ENCODE measurements at regions not wholly inside any gene's neighbourhood (a gene's known extent, or its start where the extent isn't known, plus 50 kb on each side); places are given as distances from the start of the nearest gene placed in this dataset.

DNA sequence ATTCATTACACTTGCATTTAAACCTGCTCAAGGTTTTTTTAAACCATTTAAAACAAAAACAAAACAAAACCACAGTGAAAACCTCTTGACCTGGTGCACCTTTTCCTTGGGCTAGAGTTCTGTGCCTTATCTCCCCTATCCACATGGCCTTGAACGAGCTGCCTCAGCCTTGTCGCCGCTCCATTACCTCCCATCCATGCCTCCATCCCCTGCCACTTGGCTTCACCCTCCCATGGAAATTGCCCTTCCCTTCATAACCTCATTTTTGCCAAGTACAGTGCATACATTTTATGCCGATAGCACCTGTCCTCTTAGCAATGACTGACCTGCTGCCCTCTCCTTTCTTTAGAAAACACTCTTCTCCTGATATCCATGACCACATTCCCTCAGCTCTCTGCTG is 188.6 kb upstream of the ASIC2 start:
- no peaks in the 10 kb centered on the region for H3K27me3 ChIP-seq
- H3K27ac ChIP-seq, result no peak overlapping the region
- no peaks in the 10 kb centered on the region for H3K9me3 ChIP-seq (replicated peaks in 1 of 3)
- H3K4me3 ChIP-seq, result no peak overlapping the region
- intact Hi-C loops (cut with DNase I), result no loop called here
- 54 to 64% (median 55%) methylated on average over 4 of the region's 4 CpGs for WGBS, 4 donors
- H3K36me3 ChIP-seq (replicated peaks in 1 of 2), result no peaks in the 10 kb centered on the region
- DNase-seq, result no peak
- no peaks in the 10 kb centered on the region for H3K4me1 ChIP-seq (replicated peaks in 1 of 2)
- TF ChIP-seq, protein P1, sequence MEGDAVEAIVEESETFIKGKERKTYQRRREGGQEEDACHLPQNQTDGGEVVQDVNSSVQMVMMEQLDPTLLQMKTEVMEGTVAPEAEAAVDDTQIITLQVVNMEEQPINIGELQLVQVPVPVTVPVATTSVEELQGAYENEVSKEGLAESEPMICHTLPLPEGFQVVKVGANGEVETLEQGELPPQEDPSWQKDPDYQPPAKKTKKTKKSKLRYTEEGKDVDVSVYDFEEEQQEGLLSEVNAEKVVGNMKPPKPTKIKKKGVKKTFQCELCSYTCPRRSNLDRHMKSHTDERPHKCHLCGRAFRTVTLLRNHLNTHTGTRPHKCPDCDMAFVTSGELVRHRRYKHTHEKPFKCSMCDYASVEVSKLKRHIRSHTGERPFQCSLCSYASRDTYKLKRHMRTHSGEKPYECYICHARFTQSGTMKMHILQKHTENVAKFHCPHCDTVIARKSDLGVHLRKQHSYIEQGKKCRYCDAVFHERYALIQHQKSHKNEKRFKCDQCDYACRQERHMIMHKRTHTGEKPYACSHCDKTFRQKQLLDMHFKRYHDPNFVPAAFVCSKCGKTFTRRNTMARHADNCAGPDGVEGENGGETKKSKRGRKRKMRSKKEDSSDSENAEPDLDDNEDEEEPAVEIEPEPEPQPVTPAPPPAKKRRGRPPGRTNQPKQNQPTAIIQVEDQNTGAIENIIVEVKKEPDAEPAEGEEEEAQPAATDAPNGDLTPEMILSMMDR (IDR thresholded peaks at IDR 0.05), result no peak
- TF ChIP-seq POLR2A (IDR thresholded peaks at IDR 0.05), result no peak

DNA sequence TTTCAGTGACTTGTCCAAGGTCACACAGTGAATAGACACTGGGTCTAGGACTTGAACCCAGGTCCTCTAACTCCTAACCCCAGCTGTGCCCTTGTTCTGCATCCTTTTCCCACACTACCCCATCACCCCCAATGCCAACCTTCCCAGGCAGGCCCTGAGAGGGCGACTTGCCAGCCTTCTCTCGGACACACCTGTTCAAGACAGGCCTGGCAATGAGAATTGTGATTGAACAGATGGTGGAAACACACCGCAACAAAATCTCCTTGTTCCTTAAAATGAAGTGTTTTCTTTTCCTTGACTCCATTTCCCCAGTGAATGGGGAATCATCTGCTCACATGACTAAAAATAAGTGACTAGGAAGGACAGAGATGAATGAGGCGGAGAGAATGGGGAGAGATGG is 189.5 kb upstream of the ASIC2 start:
- intact Hi-C loops (cut with DNase I), result no loop called here

GRCh38 chr17:33484559-33484958 is 191.5 kb upstream of the ASIC2 start:
- Histone ChIP-seq H3K27me3 (no peaks in the 10 kb centered on the region), H3K27ac (no peak overlapping the region), H3K9me3 (replicated peaks in 1 of 3) (no peaks in the 10 kb centered on the region), H3K4me1 (replicated peaks in 1 of 2) (no peaks in the 10 kb centered on the region), H3K4me3 (no peak overlapping the region), H3K36me3 (replicated peaks in 1 of 2) (no peaks in the 10 kb centered on the region)
- intact Hi-C loops (cut with DNase I), result no loop called here
- DNase-seq, result no peak
- TF ChIP-seq POLR2A (IDR thresholded peaks at IDR 0.05), result no peak
- TF ChIP-seq, protein P1 (IDR thresholded peaks at IDR 0.05), result no peak
- WGBS, 4 donors, result 75 to 94% (median 88%) methylated on average over 2 of the region's 2 CpGs

More for the DNA sequence above, 189.5 kb upstream of the ASIC2 start:
- 79 to 94% (median 88%) methylated on average over 4 of the region's 4 CpGs for WGBS, 4 donors
- no peak for TF ChIP-seq POLR2A (IDR thresholded peaks at IDR 0.05)
- TF ChIP-seq, protein P1 (IDR thresholded peaks at IDR 0.05), result no peak
- no peak overlapping the region for H3K4me3 ChIP-seq
- no peaks in the 10 kb centered on the region for H3K27me3 ChIP-seq
- no peak for DNase-seq
- H3K9me3 ChIP-seq (replicated peaks in 1 of 3), result no peaks in the 10 kb centered on the region
- H3K36me3 ChIP-seq (replicated peaks in 1 of 2), result no peaks in the 10 kb centered on the region
- no peaks in the 10 kb centered on the region for H3K4me1 ChIP-seq (replicated peaks in 1 of 2)
- H3K27ac ChIP-seq, result no peak overlapping the region

DNA sequence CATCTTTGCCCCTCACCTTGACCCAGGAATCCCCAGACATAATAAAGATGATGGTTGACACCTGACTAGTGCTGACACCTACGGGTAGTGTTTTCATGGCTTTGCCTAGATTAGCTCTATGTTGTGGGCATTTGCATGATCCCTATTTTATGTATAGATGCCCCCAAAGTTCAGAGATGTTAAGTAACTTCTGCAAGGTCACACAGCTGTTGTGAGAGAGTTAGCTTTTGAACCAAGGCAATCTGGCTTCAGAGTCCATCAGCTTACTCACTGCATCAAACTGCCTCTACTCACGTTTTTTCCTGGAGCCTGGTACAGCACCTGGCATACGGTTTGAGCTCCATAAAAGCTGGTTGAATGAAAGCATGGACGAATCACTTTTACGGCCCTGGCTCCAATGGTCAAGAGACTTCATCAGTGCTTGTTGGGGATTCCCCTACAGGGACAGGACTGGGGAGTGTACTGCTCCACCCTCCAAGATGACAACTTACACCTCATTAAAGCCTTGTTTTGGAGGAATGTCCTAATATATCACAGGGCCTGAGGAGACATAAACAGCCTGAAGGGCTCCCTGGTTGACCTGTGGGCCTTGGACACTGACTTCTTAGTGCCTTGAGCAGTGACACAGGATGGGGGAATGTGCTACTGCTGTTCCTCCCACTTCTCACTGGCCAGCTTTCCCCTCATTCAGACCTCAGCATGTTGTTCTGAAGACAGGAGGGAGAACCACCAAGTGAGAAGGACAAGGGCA is 193.2 kb upstream of the ASIC2 start:
- Histone ChIP-seq H3K36me3 (replicated peaks in 1 of 2) (no peaks in the 10 kb centered on the region), H3K9me3 (replicated peaks in 1 of 3) (no peaks in the 10 kb centered on the region), H3K4me3 (no peak overlapping the region), H3K4me1 (replicated peaks in 1 of 2) (no peaks in the 10 kb centered on the region), H3K27ac (no peak overlapping the region), H3K27me3 (no peaks in the 10 kb centered on the region)
- no peak for DNase-seq
- intact Hi-C loops (cut with DNase I), result no loop called here
- TF ChIP-seq POLR2A (IDR thresholded peaks at IDR 0.05), result no peak
- TF ChIP-seq, protein P1 (IDR thresholded peaks at IDR 0.05), result no peak
- 72 to 87% (median 76%) methylated on average over 5 of the region's 5 CpGs for WGBS, 4 donors
